HG02970 (cell line): ENCODE measurements at regions not wholly inside any gene's neighbourhood (a gene's known extent, or its start where the extent isn't known, plus 50 kb on each side); places are given as distances from the start of the nearest gene placed in this dataset.
A peak's percentile ranks its signal among the peaks of the same experiment; 100 is the strongest.
"Not testable (repeated sequence)": the region's sequence is repeated elsewhere in the genome, so short reads cannot be mapped to it uniquely, and the experiment has no call there.

Experiments
- ATAC-seq: cut with Tn5 transposase; IDR thresholded peaks from one replicate; pipeline ENCODE4 v1.9.1; 2021; ENCODE audit warnings: mild to moderate bottlenecking, moderate library complexity, moderate number of reproducible peaks; ENCODE audit not compliant: unreplicated experiment, low FRiP score

DNA sequence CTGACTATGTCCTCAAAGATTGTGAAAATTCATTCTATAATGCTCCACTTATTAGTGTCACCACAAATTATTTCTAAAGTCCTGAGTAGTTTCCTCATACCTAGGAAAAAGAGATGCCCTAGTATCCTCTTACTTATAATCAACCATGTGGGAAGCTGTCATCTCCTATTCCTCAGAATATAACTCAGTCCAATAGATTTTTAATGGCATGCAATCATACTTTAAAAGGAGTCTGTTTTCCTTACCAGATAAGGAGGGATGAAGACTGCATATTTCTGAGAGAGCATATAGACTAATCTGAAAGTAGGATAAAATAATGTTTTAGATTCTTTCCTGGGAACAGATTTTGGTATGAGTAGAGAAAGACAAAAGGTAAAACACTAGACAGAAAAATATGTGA lies 727.7 kb upstream of the GRM3 start:
- ATAC-seq: no peak

DNA sequence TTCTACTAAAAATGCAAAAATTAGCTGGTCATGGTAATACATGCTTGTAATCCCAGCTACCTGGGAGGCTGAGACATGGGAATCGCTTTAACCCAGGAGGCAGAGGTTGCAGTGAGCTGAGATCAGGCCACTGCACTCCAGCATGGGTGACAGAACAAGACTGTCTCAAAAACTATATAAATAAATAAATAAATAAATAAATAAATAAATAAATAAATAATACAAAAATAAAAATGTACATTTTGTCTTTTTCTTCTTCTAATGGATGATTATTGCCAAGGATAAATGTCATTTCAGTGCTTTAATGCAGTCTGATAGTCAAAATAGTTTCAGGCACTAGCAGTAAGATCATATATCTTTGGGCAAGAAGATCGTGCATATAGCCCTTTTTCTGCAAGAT lies 727.6 kb upstream of the SEMA3D start:
- no peak for ATAC-seq

DNA sequence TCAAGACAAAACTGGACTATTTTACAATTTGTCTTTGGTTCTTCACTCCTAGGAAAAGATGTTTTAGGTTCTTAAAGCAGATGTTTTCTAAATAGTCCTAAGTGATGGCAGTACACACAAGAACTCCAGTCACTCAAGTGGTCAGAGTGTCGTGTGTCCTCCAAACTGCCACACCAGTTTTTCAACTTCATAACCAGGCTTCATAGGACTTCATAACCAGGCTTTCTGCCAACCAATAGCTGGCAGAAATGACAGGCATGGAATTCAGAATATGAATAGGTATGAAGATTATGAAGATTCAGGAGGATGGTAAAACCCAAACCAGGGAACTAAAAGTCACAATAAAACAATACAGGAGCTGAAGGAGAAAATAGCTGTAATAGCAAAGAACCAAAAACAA lies 721.2 kb upstream of the SEMA3D start:
- ATAC-seq: no peak

DNA sequence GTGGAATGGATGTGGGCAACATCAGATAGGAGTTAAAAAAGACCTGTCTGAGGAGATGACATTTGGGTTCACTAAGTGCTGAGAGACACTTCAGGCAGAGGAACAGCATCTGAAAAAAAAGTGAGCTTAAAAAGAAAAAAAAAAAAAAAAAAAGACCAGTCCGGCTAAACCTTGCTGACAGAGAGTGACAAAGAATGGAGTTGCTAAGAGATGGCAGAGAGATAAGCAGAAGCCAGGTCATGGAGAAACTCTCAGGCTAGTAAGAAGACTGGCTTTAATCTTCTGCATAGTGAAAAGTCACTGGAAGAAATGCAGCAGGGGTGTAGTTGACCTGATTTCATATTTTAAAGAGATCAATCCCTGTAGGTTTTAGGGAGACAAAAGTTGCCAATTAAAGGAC lies 711.1 kb upstream of the SEMA3D start:
- ATAC-seq: no peak

DNA sequence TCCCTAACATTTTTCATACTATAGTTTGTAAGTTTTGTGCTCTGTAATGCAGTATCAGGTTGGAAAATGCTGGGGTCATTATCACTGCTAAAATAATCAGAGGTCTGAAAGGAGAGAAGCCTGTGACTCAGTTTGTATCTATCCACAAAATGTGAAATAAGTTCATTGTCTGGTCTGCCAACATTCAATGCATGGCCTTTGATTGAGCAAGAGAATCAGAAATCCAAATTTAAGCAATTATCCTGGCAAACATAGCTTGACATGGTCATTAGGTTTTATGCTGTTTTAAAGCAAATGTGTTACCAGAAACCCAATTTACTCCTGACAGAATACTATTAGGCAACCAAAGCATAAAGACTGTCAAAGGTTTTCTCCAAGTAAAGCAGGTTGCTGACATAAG lies 709.7 kb upstream of the SEMA3D start:
- ATAC-seq: no peak

DNA sequence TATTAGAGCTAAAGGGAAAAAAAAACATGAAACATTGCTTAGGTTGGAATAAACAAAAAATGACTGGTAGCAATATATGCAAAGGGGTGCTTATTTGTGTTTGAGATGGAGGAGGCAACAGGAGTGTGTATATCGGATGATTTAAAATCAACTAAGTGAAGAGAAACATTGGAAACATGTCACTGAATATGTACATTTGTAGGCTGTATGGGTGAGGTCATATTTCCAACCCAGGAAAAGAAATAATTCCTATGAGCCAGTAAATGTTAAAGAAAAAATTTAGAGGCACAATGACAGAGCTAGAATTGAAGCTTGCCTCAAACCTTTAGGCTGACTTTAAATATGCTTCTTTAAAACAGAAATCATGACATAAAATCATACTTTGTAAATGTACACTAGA lies 709.0 kb upstream of the SEMA3D start:
- ATAC-seq: no peak

DNA sequence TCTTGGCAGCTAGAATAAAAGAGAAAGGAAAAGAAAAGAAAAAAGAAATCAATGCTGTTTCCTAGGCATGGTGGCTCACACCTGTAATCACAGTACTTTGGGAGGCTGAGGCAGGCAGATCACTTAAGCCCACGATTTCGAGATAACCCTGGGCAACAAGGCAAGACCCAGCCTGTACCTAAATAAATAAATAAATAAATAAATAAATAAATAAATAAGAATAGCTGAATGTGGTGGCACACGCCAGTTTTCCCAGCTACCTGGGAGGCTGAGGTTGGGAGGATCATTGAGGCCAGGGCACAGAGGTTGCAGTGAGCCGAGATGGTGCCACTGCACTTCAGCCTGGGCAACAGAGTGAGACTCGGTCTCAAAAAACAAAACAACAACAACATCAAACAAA lies 705.0 kb upstream of the SEMA3D start:
- ATAC-seq: not testable (repeated sequence)

DNA sequence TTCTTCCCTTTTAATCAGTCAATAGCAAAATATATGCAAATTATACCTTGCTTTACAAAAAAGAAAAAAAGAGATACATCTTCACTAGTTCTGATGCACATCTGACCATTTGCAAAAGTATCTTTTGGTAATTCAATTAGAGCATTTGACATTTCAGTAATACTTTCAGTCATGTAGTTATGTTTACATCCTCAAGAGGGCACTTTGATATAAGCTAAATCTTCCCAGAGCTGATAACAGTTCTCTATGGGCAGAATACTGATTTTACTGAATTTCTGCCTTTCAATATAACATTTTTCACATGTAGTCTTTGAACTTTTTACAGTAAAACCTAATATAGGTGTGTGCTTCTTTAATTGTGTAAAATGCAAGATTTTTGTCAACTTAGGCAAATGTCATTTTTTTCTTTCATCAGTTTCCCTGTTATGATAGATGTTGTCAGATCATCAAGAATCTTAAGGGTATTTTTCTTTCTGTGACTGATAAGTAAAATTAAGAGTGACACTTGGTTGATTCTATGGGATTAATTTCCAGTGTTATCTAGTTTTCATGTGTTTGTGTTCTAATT lies 703.5 kb upstream of the SEMA3D start:
- ATAC-seq: peak; percentile 67

DNA sequence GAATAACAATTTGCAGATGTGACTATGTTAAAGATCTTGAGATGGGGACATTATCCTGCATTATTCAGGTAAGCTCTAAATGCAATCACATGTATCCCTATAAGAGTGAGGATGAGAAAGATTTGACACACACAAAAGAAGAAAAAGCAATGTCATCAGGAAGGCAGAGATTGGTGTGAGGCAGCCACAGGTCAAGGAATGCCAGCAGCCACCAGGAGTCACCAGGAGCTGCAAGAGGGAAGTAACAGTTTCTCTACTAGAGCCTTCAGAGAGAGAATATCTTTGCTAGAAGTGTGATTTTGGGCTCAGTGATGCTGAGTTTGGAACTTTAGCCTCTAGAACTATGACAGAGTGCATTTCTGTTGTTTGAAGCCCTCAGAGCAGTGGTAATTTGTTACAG lies 700.3 kb upstream of the SEMA3D start:
- ATAC-seq: no peak

DNA sequence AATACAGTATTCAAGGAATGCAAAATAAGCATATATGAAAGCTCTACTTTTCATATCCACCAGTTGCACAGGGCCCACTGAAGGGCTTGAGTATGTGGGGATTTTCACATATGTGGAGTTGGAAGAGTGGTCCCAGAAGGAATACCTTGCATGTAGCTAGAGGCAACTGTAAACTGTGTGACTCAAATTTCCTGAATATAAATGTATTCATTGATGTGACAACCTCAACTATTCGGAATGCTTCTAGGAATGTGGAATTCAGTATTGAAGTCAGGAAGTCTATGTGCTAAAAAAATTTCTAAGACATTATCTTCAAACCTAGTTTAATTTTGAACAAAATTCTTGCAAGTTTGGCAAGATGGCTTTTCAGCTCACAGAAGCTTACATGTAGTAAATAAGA lies 695.5 kb upstream of the SEMA3D start:
- ATAC-seq: no peak

DNA sequence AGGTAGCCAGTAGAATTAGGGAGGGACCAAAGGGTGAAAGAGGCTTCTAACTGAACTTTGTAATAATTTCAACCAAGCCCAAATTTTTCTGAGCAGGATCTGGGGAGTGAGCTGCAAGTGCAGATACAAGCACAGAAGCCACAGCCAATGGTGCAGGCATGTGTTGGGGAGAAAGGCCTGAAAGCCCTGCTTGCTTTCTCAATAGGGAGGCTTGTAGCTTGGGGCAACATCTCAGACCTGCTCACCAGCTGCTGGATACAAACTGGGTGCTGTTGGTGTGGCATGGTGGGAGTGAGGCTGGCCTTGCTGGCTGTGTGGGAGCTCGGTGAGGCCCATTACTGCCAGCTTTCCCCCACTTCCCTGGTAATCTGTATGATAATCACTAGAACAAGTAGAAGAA lies 688.5 kb upstream of the SEMA3D start:
- ATAC-seq: no peak

DNA sequence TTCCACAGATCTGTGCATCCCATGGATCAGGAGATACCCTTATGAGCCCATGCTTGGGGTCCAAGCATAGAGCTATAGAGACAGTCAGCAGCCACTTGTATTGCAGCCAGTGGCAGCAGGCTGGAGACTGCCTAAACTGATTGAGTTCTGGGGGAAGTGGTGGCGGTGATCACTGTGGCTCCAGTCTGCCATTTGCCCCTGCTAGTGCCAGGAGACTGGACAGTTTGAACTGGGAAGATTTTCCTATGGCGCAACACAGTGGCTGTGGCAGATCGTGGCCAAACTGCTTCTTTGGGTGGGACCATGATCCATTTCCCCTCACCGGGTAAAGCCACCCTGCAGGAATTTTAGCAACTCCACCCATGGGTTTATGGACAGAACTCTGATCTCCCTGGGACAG lies 679.7 kb upstream of the SEMA3D start:
- no peak for ATAC-seq

DNA sequence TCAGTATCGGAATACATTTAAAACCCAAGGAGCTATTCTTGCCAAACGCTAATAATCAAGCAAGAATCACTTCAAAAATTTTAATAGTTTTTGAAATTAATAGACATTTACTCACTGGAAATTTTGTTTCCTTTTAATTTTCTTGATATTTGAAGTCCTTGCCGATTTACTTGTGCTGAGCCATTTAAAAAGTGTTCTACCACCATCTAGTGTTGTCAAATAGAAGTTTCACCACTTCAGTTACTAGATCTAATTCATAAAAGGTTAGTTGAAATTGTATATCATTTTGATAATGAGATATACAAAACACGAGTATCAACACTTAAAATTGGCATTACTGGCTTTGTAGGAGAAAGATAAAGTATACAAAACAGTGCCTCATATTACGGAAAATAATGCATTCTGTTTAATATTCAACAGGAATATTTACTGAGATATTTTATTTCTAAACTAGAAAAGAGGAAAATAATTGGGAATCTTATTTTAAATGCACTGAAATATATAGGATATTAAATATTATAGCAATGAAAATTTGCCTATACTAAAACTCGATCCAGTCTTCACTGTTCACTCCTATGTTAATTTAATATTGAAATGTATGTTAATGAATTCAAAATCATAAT lies 664.8 kb upstream of the SEMA3D start:
- no peak for ATAC-seq

DNA sequence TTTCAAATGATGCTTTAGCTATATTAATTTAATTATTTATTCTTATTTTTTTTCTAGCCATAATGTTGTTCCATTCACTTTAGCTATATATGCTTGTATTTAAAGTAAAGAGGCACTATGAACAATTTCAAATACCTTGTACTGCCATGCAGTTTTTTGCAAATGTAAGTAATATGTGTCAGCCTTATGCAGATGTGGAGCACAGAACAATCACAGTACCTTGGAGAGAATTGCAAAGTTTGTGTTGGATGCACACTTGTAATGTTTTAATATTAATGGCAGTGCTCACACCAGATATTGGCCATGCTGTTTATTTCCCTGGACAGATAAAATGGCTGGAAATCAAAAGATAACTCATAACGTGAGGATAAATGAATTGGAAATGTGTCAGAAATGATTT lies 663.5 kb upstream of the SEMA3D start:
- ATAC-seq: no peak

DNA sequence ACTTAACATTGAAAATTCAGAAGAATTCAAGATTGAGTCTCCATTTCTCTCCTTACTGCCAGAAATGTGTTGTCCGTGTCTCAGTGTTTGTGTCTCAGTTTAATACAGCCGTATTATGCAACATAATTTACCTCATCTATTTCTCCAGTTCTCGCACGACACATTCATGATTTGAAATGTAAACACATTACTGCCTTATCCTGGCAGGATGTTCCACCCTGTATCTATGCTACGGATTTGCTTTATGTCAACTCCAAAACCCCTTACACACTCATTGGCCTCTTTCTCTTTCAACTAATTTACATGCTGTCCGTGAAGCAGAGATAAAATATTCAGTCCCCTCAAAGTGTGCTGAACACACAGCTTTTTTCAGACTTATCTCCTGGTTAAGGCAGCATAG lies 653.7 kb upstream of the SEMA3D start:
- ATAC-seq: no peak

DNA sequence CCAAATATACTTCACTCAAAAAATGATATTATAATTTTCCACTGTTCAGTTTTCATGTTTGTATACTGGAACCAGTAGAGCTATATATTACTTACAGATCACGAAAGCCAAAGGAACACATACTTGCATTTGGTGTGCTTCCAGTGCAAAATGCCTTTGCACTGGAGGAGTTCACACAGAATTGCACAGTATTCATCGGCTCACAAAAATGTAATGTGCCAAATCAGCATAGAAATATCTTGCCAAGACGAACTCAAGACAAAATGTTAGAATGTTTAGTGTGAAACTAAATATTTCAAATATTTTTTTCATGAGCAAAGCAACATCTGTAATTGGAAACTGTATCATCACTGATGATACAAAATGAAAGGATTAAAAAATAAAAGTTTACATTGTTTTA lies 646.2 kb upstream of the SEMA3D start:
- ATAC-seq: no peak

DNA sequence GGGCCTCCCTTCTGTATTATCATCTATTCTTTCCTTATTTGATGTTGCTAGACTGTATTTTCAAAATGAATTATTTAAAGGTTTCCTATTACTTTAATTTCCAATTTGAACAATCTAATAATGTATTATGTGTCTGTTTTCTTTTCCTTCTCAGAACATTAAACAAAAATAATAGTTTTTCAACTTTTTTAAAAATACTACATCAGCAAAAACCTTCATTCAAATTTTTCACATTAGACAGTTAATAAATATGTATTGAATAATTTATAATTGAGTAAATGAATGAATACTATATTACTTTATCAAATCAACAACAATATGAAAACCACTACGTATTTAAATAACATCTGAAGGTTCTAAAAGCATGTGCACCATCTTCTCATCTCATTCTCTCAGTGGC lies 644.1 kb upstream of the SEMA3D start:
- ATAC-seq: no peak

DNA sequence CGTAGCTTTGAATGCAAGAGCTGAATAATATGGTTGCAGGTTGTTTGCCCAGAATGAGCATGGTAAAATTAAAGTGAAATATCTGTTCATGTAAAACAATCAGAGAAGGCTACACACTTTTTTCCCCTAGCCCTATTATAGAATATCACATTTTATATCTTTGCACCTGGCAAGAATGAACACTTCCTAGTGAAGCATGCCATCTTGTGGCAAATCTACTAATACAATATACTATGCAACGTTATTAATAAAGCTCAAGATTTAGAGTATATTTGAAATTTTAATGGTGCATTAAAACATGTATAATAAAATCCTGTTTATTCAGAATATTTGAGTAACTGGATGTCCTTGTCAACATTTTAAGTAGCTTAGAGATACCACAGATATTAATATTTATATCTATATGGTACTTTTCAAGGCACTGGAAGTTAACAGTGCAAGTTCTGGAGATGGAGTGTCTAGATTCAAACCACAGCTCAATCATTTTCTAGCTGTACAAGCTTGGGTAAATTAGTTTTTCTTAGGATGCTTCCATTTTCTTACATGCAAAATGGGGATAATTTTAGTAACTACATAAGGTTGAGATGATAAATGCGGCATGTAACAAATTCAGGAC lies 643.1 kb upstream of the SEMA3D start:
- no peak for ATAC-seq

DNA sequence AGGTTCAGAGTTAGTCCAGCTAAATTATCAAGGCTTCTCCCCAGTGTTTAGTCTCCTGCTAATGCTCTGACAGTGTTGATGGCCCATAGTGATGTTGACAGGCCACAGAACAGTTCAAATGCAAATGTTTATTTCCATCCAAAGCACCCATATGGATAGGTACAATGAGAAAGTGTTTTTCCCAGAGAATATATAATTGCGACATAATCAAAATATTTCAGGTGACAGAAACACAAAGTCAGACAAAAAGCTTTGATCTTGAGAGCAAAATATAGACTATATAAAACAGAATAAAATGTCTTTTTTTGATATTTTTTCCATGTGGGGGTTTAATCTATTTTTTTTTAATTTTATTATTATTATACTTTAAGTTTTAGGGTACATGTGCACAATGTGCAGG lies 642.3 kb upstream of the SEMA3D start:
- no peak for ATAC-seq

DNA sequence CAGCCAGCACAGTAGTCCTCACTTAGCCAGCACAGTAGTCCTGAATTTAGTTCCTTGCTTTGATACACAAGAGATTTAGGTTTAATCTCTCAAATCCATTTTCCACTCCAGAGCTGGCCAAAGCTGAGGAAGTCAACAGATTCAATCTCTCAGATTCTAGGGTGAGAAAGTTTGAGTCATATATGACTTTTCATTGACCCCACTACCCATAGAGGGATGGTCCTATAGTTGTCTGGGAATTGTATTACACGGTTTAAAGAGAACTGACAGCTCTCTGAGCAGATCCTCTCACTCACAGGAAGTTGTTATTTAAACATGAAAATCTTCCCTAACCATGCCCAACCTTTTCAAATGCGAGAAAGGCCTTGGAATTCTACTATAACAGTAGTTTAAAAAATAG lies 641.8 kb upstream of the SEMA3D start:
- ATAC-seq: no peak

DNA sequence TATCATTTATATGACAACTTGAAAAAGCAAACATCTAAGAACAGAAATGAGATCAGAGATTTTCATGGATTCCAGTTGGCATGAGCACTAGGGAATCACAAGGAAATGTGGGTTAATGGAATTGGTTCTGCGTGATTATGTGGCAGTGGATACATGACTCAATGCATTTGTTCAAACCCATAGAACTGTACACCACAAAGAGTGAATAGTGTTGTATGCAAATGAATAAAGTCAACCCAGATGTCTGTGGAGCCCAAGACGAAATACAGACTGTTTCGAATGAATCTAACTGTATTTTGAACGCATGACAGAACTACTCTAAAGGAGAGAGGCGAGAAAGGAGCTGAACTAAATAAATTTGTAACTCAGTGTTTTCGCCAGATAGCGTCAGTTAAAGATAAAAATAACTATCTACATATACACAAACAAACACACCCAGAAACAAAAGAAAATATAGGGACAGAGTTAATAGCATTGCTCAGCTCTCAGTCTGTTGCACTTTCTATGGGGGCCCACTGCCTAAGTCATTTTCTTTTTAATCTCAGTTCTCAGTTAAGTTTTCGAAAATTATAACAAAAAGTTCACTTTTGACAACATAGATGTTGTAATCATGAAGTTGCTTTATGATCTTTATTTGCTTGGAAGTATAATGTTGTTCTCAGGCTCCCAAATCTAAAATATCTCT lies 636.7 kb upstream of the SEMA3D start:
- ATAC-seq: no peak

DNA sequence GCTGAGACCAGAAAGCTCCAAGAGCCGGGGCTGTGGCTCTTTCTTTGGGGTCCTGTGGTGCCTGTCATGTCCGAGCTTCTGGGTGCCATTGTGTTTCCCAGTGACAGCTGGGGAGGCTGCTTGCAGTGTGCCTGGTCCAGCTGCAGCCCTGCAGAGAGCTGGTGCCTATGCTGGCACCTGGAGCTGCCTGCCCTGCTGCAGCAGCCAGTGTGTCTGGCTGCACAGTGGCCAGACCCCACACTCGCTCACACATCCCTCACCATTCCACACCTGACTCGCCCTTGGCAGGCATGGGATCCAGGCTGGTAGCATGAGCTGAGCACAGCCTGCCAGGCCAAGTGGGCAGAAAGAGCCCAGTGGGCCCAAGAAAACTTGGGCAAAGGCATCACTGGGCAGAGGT lies 635.1 kb upstream of the SEMA3D start:
- ATAC-seq: no peak
